ENCODE measurements at regions not wholly inside any gene's neighbourhood (a gene's known extent, or its start where the extent isn't known, plus 50 kb on each side); places are given as distances from the start of the nearest gene placed in this dataset.

- no peaks in the 10 kb centered on the region for H3K4me1 ChIP-seq (ENCODE audit: control insufficient read depth, extremely low read depth, insufficient read depth, low read length)
- no peaks in the 10 kb centered on the region for H3K9me1 ChIP-seq (replicated peaks; ENCODE audit: control insufficient read depth, extremely low read depth, insufficient read depth, low read length)
- dilution Hi-C loops (cut with MboI; ENCODE audit: extremely low pct_ligation_motif_present, low sequenced_read_pairs), result no loop called here
- H3K36me3 ChIP-seq (ENCODE audit: control insufficient read depth in 2 of 2, extremely low read depth in 1 of 2, insufficient read depth in 2 of 2, low read length in 2 of 2), result no peaks in the 10 kb centered on the region
- BruUV-seq (replicated peaks), result no TSS peak
- H2AFZ ChIP-seq (ENCODE audit: low read depth, low read length), result no peak overlapping the region
- intact Hi-C loops (cut with micrococcal nuclease), result no loop called here
- H3K4me3 ChIP-seq (replicated peaks in 1 of 3; ENCODE audit: insufficient read depth in 1 of 3, low read depth in 1 of 3, low read length in 3 of 3), result no peak overlapping the region
- H3K27me3 ChIP-seq (ENCODE audit: control insufficient read depth in 2 of 2, insufficient read depth in 2 of 2, low read length in 2 of 2), result no peaks in the 10 kb centered on the region
- TF ChIP-seq EZH2 (IDR thresholded peaks at IDR 0.05; ENCODE audit: borderline replicate concordance, low read depth, low read length, severe bottlenecking), result no peak
- no peak for TF ChIP-seq JUN (IDR thresholded peaks at IDR 0.05; ENCODE audit: borderline replicate concordance, insufficient read depth, insufficient read length, low read depth)
- no peak for TF ChIP-seq MYC (IDR thresholded peaks at IDR 0.05; ENCODE audit: low read depth, low read length)
- no peak for TF ChIP-seq CTCF (IDR thresholded peaks at IDR 0.05; ENCODE audit: extremely low read depth in 1 of 2, insufficient read depth in 1 of 2, low read depth in 1 of 2, low read length in 2 of 2)
- no peak for TF ChIP-seq POLR2A (IDR thresholded peaks at IDR 0.05; ENCODE audit: low read depth, low read length)
- no peak for TF ChIP-seq MAX (IDR thresholded peaks at IDR 0.05; ENCODE audit: insufficient read depth, insufficient read length)
- TF ChIP-seq POLR2AphosphoS5 (IDR thresholded peaks at IDR 0.05; ENCODE audit: insufficient read depth, low read depth, low read length), result no peak
- no peak for TF ChIP-seq FOS (IDR thresholded peaks at IDR 0.05; ENCODE audit: borderline replicate concordance, insufficient read depth, low read length)
- no peak for TF ChIP-seq GATA2 (IDR thresholded peaks at IDR 0.05; ENCODE audit: insufficient read depth, insufficient read length, low read depth, low read length)
- H3K79me2 ChIP-seq (ENCODE audit: control insufficient read depth, insufficient read depth, low read length), result no peaks in the 10 kb centered on the region
- H4K20me1 ChIP-seq (replicated peaks; ENCODE audit: control insufficient read depth, extremely low read depth, insufficient read depth, low read length), result no peaks in the 10 kb centered on the region
- FAIRE-seq, result no peak
- no peaks in the 10 kb centered on the region for H3K9me3 ChIP-seq (replicated peaks; ENCODE audit: control insufficient read depth, insufficient read depth, low read length)
- ChIA-PET CTCF (no interaction called here), POLR2A (no interaction called here)
- H3K4me2 ChIP-seq (ENCODE audit: insufficient read depth, low read length), result no peak overlapping the region
- no peak for DNase-seq (ENCODE audit: low read depth, low spot score)
- no peak overlapping the region for H3K9ac ChIP-seq (replicated peaks; ENCODE audit: extremely low read depth, insufficient read depth, low read length)
- H3K27ac ChIP-seq (ENCODE audit: insufficient read depth, low read depth, low read length), result no peak overlapping the region
These were observed 629.3 kb upstream of the ST8SIA4 start for GRCh38 chr5:101532430-101532829.
